Upper lobe of right lung (tissue), 1 donor: ENCODE measurements at regions not wholly inside any gene's neighbourhood (a gene's known extent, or its start where the extent isn't known, plus 50 kb on each side); places are given as distances from the start of the nearest gene placed in this dataset.

ENCODE experiments used
- ATAC-seq: fragments of 200-7000 bp; cut with Tn5 transposase; one replicate; pipeline ENCODE4 v1.9.1; 2020; ENCODE audit warnings: mild to moderate bottlenecking, moderate library complexity
- DNase-seq: peaks from one replicate; pipeline ENCODE4 v3.0.0-alpha.2; 2020
- H3K27ac ChIP-seq: fragments of 200-600 bp; one replicate; pipeline ENCODE4 v1.8.0; 2022
- H3K27me3 ChIP-seq: fragments of 200-600 bp; one replicate; pipeline ENCODE4 v1.8.0; 2022; ENCODE audit warnings: mild to moderate bottlenecking
- H3K36me3 ChIP-seq: fragments of 200-600 bp; one replicate; pipeline ENCODE4 v1.8.0; 2022
- H3K4me1 ChIP-seq: fragments of 200-600 bp; one replicate; pipeline ENCODE4 v1.8.0; 2022
- H3K4me3 ChIP-seq: fragments of 200-600 bp; one replicate; pipeline ENCODE4 v1.8.0; 2022; ENCODE audit warnings: mild to moderate bottlenecking
- H3K9me3 ChIP-seq: fragments of 200-600 bp; one replicate; pipeline ENCODE4 v1.8.0; 2022
- CTCF ChIP-seq: fragments of 200-600 bp; IDR thresholded peaks from one replicate; pipeline ENCODE4 v1.8.0; 2022; ENCODE audit warnings: antibody characterized with exemption
- intact Hi-C: fragments of 100-400 bp; cut with DNase I; formaldehyde crosslinking; loops from one replicate; pipeline ENCODE4 v1.11.0; 2022
- donor health status: DM: no; HTN: yes; CAD: no; lungs with severe emphysema.

DNA sequence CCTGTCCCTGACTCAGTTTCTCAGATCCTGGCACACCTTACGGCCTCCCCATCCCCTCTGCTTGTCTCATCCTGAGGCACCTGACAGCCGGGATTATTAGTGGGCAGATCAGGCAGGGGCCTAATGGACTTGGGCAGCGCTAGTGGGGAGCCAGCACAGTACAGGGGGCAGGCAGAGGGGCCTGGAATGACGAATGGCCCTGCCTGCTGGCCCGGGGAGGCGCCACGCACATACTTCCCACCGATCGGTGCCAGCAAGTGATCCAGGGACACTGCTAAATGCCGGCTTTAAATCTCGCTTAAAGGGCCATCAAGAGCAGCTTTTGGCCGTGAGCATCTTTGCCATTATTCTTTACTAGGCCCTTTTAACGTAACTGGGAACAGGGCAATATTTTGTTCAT is 188.4 kb downstream of the DHX35 start:
- ATAC-seq (no peak), DNase-seq (no peak)
- Histone ChIP-seq H3K9me3 (no peaks in the 10 kb centered on the region), H3K4me3 (no peak overlapping the region), H3K4me1 (no peaks in the 10 kb centered on the region), H3K27ac (no peak overlapping the region), H3K36me3 (no peaks in the 10 kb centered on the region), H3K27me3 (no peaks in the 10 kb centered on the region)
- intact Hi-C loops = no loop called here
- no peak for TF ChIP-seq CTCF

DNA sequence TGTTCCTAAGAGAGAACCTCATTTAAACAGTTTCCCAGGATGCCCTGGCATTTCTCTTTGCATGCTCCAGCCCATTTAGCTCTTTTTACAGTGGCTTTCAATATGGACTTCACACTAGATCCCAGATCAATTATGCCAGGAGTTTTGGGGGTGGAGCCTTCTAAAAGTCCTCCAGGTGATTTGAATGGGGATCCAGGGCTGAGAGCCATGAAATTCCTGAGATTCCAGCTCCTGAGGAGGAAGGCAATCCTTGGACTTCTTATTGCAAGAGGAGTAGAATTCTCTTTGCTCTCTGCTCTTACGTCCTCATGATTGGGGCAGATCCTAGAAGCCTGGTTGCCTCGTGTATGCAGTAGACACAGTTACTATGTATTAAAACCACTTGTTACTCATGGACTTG is 184.2 kb downstream of the DHX35 start:
- intact Hi-C loops = no loop called here
- Histone ChIP-seq H3K4me3 (no peak overlapping the region), H3K36me3 (no peaks in the 10 kb centered on the region), H3K27me3 (no peaks in the 10 kb centered on the region), H3K4me1 (no peaks in the 10 kb centered on the region), H3K9me3 (no peaks in the 10 kb centered on the region), H3K27ac (no peak overlapping the region)
- DNase-seq (no peak), ATAC-seq (no peak)
- no peak for TF ChIP-seq CTCF

DNA sequence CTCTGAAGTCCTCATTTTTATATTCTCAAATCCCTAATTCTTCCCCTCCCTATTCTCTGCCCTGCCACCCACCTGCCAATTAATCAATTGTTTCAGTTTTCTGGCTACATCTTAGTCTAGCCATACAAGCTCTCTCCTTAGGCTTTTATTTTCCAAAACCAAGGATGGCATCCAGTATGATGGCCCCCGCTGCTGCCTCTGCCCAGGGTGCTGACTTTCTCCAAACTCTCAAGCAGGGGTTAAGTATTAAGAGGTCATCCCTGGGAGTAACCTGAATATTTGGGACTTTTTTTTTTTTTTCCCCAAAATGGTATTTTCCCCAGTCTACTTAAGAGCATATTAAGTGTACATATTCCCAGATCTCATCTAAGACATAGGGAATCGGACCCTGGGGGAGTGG is 183.8 kb downstream of the DHX35 start:
- Histone ChIP-seq H3K4me1 (no peaks in the 10 kb centered on the region), H3K4me3 (no peak overlapping the region), H3K27me3 (no peaks in the 10 kb centered on the region), H3K27ac (no peak overlapping the region), H3K36me3 (no peaks in the 10 kb centered on the region), H3K9me3 (no peaks in the 10 kb centered on the region)
- intact Hi-C loops = no loop called here
- no peak for TF ChIP-seq CTCF
- DNase-seq (no peak), ATAC-seq (no peak)

DNA sequence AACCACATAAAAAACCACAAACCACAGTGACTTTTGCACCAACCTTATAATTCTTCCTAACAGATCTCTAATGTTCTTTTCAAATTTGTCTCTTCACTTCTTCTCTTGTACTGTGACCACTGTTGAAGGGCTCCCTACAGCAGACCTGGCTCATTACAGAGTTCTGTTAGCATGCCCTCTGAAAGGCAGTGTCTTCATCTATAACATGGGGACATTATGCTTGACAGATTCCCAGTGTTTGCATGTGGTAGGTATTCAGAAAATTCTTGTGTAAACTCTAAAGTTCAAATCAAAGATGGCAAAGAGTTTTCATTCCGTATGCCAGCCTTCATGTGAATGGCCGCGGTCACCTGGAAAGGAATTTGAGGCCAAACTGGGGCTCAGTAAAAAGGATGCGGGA is 182.6 kb downstream of the DHX35 start:
- DNase-seq (no peak), ATAC-seq (no peak)
- intact Hi-C loops = no loop called here
- Histone ChIP-seq H3K27ac (no peak overlapping the region), H3K36me3 (no peaks in the 10 kb centered on the region), H3K27me3 (no peaks in the 10 kb centered on the region), H3K4me1 (no peaks in the 10 kb centered on the region), H3K9me3 (no peaks in the 10 kb centered on the region), H3K4me3 (no peak overlapping the region)
- no peak for TF ChIP-seq CTCF

- TF ChIP-seq CTCF = no peak
Measured at GRCh38 chr20:39142407-39143096, 180.4 kb downstream of the DHX35 start.

DNA sequence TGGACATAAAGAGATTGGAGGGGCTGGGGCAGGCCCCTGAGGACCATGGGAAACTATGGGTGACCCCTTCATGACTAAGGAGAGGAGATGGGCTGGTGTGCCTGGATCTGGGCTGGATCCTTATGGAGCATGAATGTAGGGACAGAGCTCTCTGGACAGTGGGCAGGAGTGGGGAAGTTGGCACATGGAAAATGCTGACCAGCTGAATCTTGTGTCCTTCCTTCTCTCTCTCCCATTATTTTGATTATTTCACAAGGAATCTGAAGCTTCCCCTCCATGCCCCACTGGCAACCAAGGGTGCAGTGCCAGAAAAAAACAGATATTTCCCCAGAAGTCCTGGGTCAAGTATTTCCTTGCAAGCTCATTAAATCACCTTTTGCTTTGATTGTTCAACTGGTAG is 175.2 kb downstream of the DHX35 start:
- no peak for ATAC-seq
- no peak for TF ChIP-seq CTCF
- intact Hi-C loops = no loop called here

More at GRCh38 chr20:39142407-39143096, 180.4 kb downstream of the DHX35 start:
- H3K4me1 ChIP-seq = no peaks in the 10 kb centered on the region
- ATAC-seq = no peak
- H3K9me3 ChIP-seq = no peaks in the 10 kb centered on the region
- H3K27ac ChIP-seq = no peak overlapping the region
- H3K4me3 ChIP-seq = no peak overlapping the region
- no peaks in the 10 kb centered on the region for H3K36me3 ChIP-seq
- H3K27me3 ChIP-seq = no peaks in the 10 kb centered on the region
- intact Hi-C loops = no loop called here
- DNase-seq = no peak

More for the DNA sequence above, 175.2 kb downstream of the DHX35 start:
- no peaks in the 10 kb centered on the region for H3K27me3 ChIP-seq
- H3K36me3 ChIP-seq = no peaks in the 10 kb centered on the region
- DNase-seq = no peak
- no peaks in the 10 kb centered on the region for H3K9me3 ChIP-seq
- no peaks in the 10 kb centered on the region for H3K4me1 ChIP-seq
- H3K27ac ChIP-seq = no peak overlapping the region
- no peak overlapping the region for H3K4me3 ChIP-seq
